Naive thymus-derived CD4-positive, alpha-beta T cell (primary cell): ENCODE measurements at regions not wholly inside any gene's neighbourhood (a gene's known extent, or its start where the extent isn't known, plus 50 kb on each side); places are given as distances from the start of the nearest gene placed in this dataset.

ENCODE experiments used
- ATAC-seq: fragments of 150-1000 bp; cut with Tn5 transposase; 2 replicates; pipeline ENCODE4 v1.10.0; 2021; ENCODE audit warnings: mild to moderate bottlenecking, moderate library complexity
- CTCF ChIA-PET: fragments of 350-600 bp; sonication (Branson Sonifier 250); formaldehyde crosslinking; loops from one replicate; lab custom pipeline; 2021; ENCODE audit warnings: antibody characterized with exemption; lab: Charles Lee
- POLR2A ChIA-PET: fragments of 350-600 bp; sonication (Branson Sonifier 250); formaldehyde crosslinking; loops from one replicate; lab custom pipeline; 2021; ENCODE audit warnings: antibody characterized with exemption, inconsistent platforms; lab: Charles Lee
- DNase-seq, 9 donors: peaks; one replicate each; pipeline versions ENCODE4 v3.0.0 to v3.0.0-alpha.2; 2020 to 2022; ENCODE audit warnings: mixed read lengths in 1 of 9
- H3K27ac ChIP-seq: one replicate; pipeline ENCODE4 v1.7.0; 2013; ENCODE audit warnings: mild to moderate bottlenecking, low read depth, low read length, moderate library complexity
- H3K27me3 ChIP-seq, 2 donors: one replicate each; pipeline ENCODE4 v1.7.0; 2013; ENCODE audit warnings: low read length in 2 of 2, mild to moderate bottlenecking in 2 of 2, moderate library complexity in 2 of 2; ENCODE audit not compliant: control insufficient read depth in 2 of 2, insufficient read depth in 2 of 2
- H3K36me3 ChIP-seq, 3 experiments: 1 replicate in 2 of 3; 2 replicates in 1 of 3; pipeline ENCODE4 v1.7.0; 2013; ENCODE audit warnings: low read length in 3 of 3, mild to moderate bottlenecking in 3 of 3, moderate library complexity in 1 of 3; ENCODE audit not compliant: insufficient read depth in 3 of 3, control insufficient read depth in 2 of 3
- H3K4me1 ChIP-seq, 2 donors: one replicate each; pipeline ENCODE4 v1.7.0; 2013; ENCODE audit warnings: low read length in 2 of 2, mild to moderate bottlenecking in 2 of 2, moderate library complexity in 1 of 2; ENCODE audit not compliant: control insufficient read depth in 2 of 2, insufficient read depth in 2 of 2
- H3K4me3 ChIP-seq: 2 replicates; pipeline ENCODE4 v1.7.0; 2013; ENCODE audit warnings: mild to moderate bottlenecking, low read length
- H3K9me3 ChIP-seq, 3 experiments: 1 replicate in 2 of 3; 2 replicates in 1 of 3; pipeline ENCODE4 v1.7.0; 2013; ENCODE audit warnings: low read length in 3 of 3; ENCODE audit not compliant: control insufficient read depth in 2 of 3
- H3K27ac Mint-ChIP-seq, 9 donors: one replicate each; pipeline ENCODE4 v1.8.0; 2020 to 2022; ENCODE audit warnings: mixed read lengths in 9 of 9, mild to moderate bottlenecking in 8 of 9, moderate library complexity in 5 of 9, inconsistent platforms in 2 of 9
- H3K27me3 Mint-ChIP-seq, 5 donors: one replicate each; pipeline ENCODE4 v1.8.0; 2021 to 2022; ENCODE audit warnings: mixed read lengths in 5 of 5, mild to moderate bottlenecking in 1 of 5
- H3K36me3 Mint-ChIP-seq, 5 donors: one replicate each; pipeline ENCODE4 v1.8.0; 2020 to 2022; ENCODE audit warnings: mixed read lengths in 5 of 5, mild to moderate bottlenecking in 3 of 5, inconsistent platforms in 1 of 5
- H3K4me1 Mint-ChIP-seq, 7 donors: one replicate each; pipeline ENCODE4 v1.8.0; 2020 to 2022; ENCODE audit warnings: mixed read lengths in 7 of 7, mild to moderate bottlenecking in 3 of 7, inconsistent platforms in 1 of 7
- H3K4me3 Mint-ChIP-seq, 10 donors: one replicate each; pipeline ENCODE4 v1.8.0; 2020 to 2022; ENCODE audit warnings: mild to moderate bottlenecking in 10 of 10, mixed read lengths in 10 of 10, moderate library complexity in 6 of 10, inconsistent platforms in 2 of 10
- H3K9me3 Mint-ChIP-seq, 11 donors: one replicate each; pipeline ENCODE4 v1.8.0; 2020 to 2022; ENCODE audit warnings: mixed read lengths in 11 of 11, mild to moderate bottlenecking in 4 of 11, inconsistent platforms in 1 of 11, moderate library complexity in 1 of 11
- intact Hi-C, 2 donors: fragments of 100-400 bp; cut with micrococcal nuclease; formaldehyde crosslinking; loops; one replicate each; pipeline ENCODE4 v1.15.1; 2023

- no peak overlapping the region for H3K27ac ChIP-seq
- H3K27ac Mint-ChIP-seq, result no peak overlapping the region
- no peaks in the 10 kb centered on the region for H3K27me3 ChIP-seq
- ATAC-seq (peak; percentile 31), DNase-seq (no peak)
- H3K9me3 Mint-ChIP-seq, result peaks cover 0 to 1% (median 0%) of the 10 kb centered on the region in 11 donors
- H3K9me3 ChIP-seq, result no peaks in the 10 kb centered on the region
- no peaks in the 10 kb centered on the region for H3K36me3 ChIP-seq
- H3K36me3 Mint-ChIP-seq, result no peaks in the 10 kb centered on the region
- no peak overlapping the region for H3K4me3 ChIP-seq
- H3K27me3 Mint-ChIP-seq, result peaks cover 0 to 39% (median 7%) of the 10 kb centered on the region in 5 donors
- no peak overlapping the region for H3K4me3 Mint-ChIP-seq
- intact Hi-C loops, result no loop called here
- ChIA-PET POLR2A (no interaction called here), CTCF (interaction anchor here (0.6 kb wide), 1 partner anchor 771 kb away, joined by 3 read pairs; no protein-coding TSS in a partner anchor)
- H3K4me1 Mint-ChIP-seq, result peaks cover 0 to 5% (median 0%) of the 10 kb centered on the region in 7 donors
- H3K4me1 ChIP-seq, result no peaks in the 10 kb centered on the region
These were observed 88.7 kb upstream of the NAA20 start for GRCh38 chr20:19928328-19929011.

DNA sequence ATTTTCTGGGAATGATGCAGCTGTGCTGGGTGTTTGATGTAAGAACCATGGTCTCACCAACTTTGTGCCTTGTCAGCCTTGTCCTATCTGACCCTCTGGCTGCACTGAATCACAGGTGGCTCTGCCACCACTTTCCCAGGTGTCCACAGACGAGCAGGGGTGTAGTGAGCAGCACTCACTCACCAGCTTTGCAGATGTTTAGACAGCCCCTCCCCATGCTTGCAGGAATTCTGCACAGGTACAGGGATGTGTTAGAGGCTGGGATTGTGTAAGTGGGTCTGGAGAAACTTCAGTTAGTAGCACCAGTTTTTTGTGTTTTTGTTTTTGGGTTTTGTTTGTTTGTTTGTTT is 88.2 kb upstream of the NAA20 start:
- Histone ChIP-seq H3K4me1 (no peaks in the 10 kb centered on the region), H3K27me3 (no peaks in the 10 kb centered on the region), H3K27ac (no peak overlapping the region), H3K4me3 (no peak overlapping the region), H3K9me3 (no peaks in the 10 kb centered on the region), H3K36me3 (no peaks in the 10 kb centered on the region)
- Mint-ChIP-seq H3K4me1 (peaks cover 0 to 5% (median 0%) of the 10 kb centered on the region in 7 donors), H3K27ac (no peak overlapping the region), H3K27me3 (peaks cover 0 to 39% (median 7%) of the 10 kb centered on the region in 5 donors), H3K4me3 (no peak overlapping the region), H3K36me3 (no peaks in the 10 kb centered on the region), H3K9me3 (peaks cover 0 to 1% (median 0%) of the 10 kb centered on the region in 11 donors)
- intact Hi-C loops, result no loop called here
- DNase-seq (no peak), ATAC-seq (no peak)
- ChIA-PET CTCF (no interaction called here), POLR2A (no interaction called here)

DNA sequence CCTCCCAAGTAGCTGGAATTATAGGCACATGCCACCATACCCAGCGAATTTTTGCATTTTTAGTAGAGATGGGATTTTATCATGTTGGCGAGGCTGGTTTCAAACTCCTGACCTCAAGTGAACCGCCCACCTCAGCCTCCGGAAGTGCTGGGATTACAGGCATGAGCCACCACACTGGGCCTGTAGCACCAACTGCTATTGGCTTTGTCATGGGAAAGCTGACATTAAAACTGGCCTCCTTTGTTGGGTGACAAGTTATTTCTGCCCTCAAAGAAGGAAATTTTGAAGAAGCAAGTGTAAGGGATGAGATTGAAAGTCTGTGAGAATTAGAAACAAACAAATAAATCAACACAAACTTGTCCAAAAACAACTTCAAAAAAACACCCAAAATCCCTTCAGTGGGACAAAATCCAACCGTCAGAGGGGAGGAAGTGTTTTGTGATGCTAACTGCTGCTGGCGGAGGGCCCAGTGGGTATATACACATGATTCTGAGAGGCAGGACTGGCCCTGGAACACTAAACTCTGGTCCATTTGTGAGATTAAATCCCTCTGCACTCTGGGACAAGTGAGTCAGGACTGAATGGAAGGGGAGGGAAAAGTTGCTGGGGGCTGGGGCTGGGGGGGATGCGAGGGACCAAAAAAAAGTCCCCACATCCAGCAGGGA is 87.5 kb upstream of the NAA20 start:
- Mint-ChIP-seq H3K4me1 (peaks cover 0 to 5% (median 0%) of the 10 kb centered on the region in 7 donors), H3K4me3 (no peak overlapping the region), H3K36me3 (no peaks in the 10 kb centered on the region), H3K27ac (no peak overlapping the region), H3K27me3 (peaks cover 0 to 40% (median 7%) of the 10 kb centered on the region in 5 donors), H3K9me3 (peaks cover 0 to 1% (median 0%) of the 10 kb centered on the region in 11 donors)
- Histone ChIP-seq H3K4me1 (no peaks in the 10 kb centered on the region), H3K4me3 (no peak overlapping the region), H3K36me3 (no peaks in the 10 kb centered on the region), H3K27ac (no peak overlapping the region), H3K9me3 (no peaks in the 10 kb centered on the region), H3K27me3 (no peaks in the 10 kb centered on the region)
- intact Hi-C loops, result no loop called here
- POLR2A ChIA-PET, result no interaction called here
- CTCF ChIA-PET, result no interaction called here
- DNase-seq (no peak), ATAC-seq (no peak)

DNA sequence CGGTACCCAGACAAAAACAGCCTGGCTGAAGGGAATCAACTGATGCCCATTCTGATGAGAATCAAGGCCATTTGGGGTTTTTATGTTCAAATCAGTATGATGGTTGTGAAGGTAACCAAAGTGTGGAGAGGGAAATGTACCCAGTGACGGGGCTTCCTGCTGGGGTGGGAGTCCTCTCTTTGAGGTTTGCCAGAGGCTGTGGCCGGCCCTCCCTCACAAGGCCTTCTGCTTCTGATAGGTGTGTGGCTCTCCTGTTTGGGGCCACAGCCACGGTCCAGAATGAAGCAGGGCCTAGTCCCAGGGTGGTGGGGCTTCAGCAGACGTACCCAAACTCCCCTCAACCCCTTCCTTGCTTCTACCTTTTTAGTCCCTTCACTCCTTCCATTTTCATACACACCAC is 86.7 kb upstream of the NAA20 start:
- H3K4me3 ChIP-seq, result no peak overlapping the region
- Mint-ChIP-seq H3K4me1 (peaks cover 0 to 9% (median 0%) of the 10 kb centered on the region in 7 donors), H3K4me3 (no peak overlapping the region), H3K9me3 (peaks cover 0 to 1% (median 0%) of the 10 kb centered on the region in 11 donors), H3K27ac (no peak overlapping the region), H3K27me3 (peaks cover 0 to 41% (median 10%) of the 10 kb centered on the region in 5 donors), H3K36me3 (no peaks in the 10 kb centered on the region)
- no peaks in the 10 kb centered on the region for H3K36me3 ChIP-seq
- H3K27me3 ChIP-seq, result no peaks in the 10 kb centered on the region
- ChIA-PET POLR2A (no interaction called here), CTCF (no interaction called here)
- H3K27ac ChIP-seq, result no peak overlapping the region
- ATAC-seq, result no peak
- DNase-seq, result no peak
- H3K4me1 ChIP-seq, result no peaks in the 10 kb centered on the region
- H3K9me3 ChIP-seq, result no peaks in the 10 kb centered on the region
- intact Hi-C loops, result no loop called here

- Mint-ChIP-seq H3K27ac (no peak overlapping the region), H3K36me3 (no peaks in the 10 kb centered on the region), H3K27me3 (peaks cover 7 to 40% (median 11%) of the 10 kb centered on the region in 5 donors), H3K9me3 (peaks cover 0 to 1% (median 0%) of the 10 kb centered on the region in 11 donors), H3K4me3 (no peak overlapping the region), H3K4me1 (peaks cover 4 to 12% (median 5%) of the 10 kb centered on the region in 7 donors)
- H3K9me3 ChIP-seq, result no peaks in the 10 kb centered on the region
- CTCF ChIA-PET, result no interaction called here
- H3K36me3 ChIP-seq, result no peaks in the 10 kb centered on the region
- H3K4me3 ChIP-seq, result no peak overlapping the region
- H3K27me3 ChIP-seq, result no peaks in the 10 kb centered on the region
- POLR2A ChIA-PET, result no interaction called here
- no peak overlapping the region for H3K27ac ChIP-seq
- H3K4me1 ChIP-seq, result no peaks in the 10 kb centered on the region
- no peak for ATAC-seq
- intact Hi-C loops, result no loop called here
- no peak for DNase-seq
These were observed 84.9 kb upstream of the NAA20 start for GRCh38 chr20:19932170-19932667.

GRCh38 chr20:19934792-19935491 is 82.2 kb upstream of the NAA20 start:
- Mint-ChIP-seq H3K4me3 (peak overlapping the region in 6 of 10 donors; percentile 13 to 40 (median 36)), H3K27ac (no peak overlapping the region), H3K4me1 (peaks cover 22 to 28% (median 26%) of the 10 kb centered on the region in 7 donors), H3K27me3 (peaks cover 19 to 43% (median 23%) of the 10 kb centered on the region in 5 donors), H3K9me3 (peaks cover 0 to 1% (median 0%) of the 10 kb centered on the region in 11 donors), H3K36me3 (no peaks in the 10 kb centered on the region)
- Histone ChIP-seq H3K36me3 (no peaks in the 10 kb centered on the region), H3K9me3 (no peaks in the 10 kb centered on the region), H3K27ac (no peak overlapping the region), H3K4me3 (no peak overlapping the region), H3K27me3 (no peaks in the 10 kb centered on the region), H3K4me1 (peaks cover 0 to 7% of the 10 kb centered on the region in 2 donors)
- POLR2A ChIA-PET, result no interaction called here
- DNase-seq, result no peak
- intact Hi-C loops, result no loop called here
- peak; percentile 71 for ATAC-seq
- CTCF ChIA-PET, result no interaction called here
